Renal cortical epithelial cell (primary cell): ENCODE measurements at regions not wholly inside any gene's neighbourhood (a gene's known extent, or its start where the extent isn't known, plus 50 kb on each side); places are given as distances from the start of the nearest gene placed in this dataset.

Experiments
- DNase-seq: peaks from one replicate; pipeline ENCODE4 v3.0.0-alpha.2; 2011; ENCODE audit warnings: low read depth

DNA sequence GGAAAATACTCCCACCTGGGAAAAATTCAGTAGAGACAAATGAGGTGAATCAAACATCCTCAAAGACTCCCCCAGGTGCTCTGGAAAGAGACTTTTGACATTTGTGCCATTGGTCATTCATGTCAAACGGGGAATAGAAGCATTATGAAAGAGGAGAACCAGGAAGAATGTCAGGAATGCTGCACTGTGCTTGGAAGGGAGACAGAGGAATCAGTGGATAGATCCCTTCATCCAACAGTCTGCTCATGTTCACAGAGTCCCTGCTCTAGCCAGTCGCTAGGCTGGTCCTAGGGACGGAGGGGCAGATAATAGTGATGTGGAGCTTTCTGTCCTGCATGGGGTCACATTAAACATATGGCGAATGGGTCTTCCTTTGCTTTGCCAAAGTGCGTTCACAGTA lies 384.4 kb downstream of the FGF9 start:
- no peak for DNase-seq

GRCh38 chr13:22060187-22060586 lies 389.3 kb downstream of the FGF9 start:
- no peak for DNase-seq

DNA sequence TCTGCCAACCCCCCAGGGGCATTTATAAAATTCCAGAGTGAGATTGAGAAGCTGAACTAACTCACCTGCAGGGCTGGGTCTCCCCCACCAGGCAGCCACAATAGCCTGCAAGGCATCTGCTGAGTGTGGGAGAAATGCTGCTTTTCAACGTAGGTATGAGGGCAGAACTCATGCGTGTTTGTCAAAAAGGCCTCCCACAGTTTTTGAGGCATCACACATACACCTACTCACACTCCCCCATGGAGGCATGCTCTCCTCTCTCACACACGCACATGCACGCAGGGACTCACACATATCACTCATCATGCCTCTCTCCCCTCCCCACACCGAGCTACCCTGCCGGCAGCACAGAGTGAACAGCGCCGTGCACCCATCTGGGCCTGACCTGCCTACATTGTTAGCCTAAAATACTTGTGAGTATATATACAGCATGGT lies 390.5 kb downstream of the FGF9 start:
- DNase-seq, result no peak

DNA sequence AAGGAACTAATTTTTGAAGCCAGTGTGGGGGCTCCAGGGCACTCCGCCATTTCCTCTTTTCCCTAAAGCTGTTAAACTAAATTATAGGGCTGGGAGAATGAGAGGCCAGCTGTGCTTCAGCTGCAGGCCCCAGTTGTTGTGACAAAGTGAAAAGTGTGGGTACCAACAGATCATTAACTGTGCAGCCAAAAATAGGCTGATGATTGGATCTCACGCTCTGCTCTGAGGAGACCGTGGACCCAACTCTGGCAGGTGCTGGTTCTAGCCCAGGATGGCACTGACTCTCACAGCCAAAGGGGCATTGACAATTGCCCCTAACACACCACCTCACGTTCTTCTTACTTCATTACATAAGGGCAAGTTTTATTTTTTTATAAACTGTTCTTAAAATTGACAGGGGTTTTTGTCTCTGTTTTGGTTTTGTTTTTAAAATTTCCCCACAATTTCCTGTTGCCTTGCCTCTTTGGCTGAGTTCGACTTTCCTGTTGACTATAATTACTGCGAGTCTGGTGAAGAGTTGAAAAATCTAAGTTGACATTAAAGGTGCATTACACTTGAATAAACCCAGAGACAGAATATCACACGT lies 391.0 kb downstream of the FGF9 start:
- DNase-seq, result no peak

GRCh38 chr13:22062478-22063205 lies 391.8 kb downstream of the FGF9 start:
- DNase-seq, result no peak

DNA sequence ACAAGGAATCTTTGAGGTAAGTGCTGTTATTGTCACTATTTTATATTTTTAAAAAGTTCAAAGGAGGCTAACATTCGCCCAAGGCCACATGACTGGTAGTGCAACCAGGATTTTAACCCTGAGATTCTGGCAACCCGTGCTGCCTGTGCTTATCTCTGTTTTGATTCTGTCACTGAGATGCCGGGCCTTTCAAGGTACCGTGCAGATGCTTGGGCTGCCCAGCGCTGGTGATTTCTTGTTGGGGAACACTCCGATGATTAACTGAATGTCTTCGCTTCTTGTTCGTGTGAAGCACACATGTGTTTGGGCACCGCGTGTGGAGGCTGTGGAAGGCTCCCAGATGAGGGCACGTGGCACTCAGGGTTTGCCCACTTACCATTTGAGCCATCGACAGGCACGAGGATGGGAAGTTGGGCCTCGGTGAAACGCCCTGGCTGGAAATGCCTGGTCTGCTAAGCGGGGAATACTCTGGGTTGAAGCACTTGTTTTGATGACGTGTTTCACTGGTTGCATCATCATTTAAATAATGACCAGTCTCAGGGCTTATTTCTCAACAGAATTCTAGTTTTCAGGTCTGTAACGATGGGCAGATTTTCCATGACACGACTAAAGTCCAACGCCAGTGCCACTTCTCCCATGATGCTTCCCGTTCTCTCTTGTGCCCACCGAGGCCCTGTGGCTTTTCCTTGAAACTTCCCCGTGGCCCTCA lies 392.7 kb downstream of the FGF9 start:
- no peak for DNase-seq

- no peak for DNase-seq
Observed at GRCh38 chr13:22064854-22065620, 394.2 kb downstream of the FGF9 start.

GRCh38 chr13:22073718-22074117 lies 402.8 kb downstream of the FGF9 start:
- no peak for DNase-seq

- no peak for DNase-seq
Observed at GRCh38 chr13:22074403-22074802, 403.5 kb downstream of the FGF9 start.

DNA sequence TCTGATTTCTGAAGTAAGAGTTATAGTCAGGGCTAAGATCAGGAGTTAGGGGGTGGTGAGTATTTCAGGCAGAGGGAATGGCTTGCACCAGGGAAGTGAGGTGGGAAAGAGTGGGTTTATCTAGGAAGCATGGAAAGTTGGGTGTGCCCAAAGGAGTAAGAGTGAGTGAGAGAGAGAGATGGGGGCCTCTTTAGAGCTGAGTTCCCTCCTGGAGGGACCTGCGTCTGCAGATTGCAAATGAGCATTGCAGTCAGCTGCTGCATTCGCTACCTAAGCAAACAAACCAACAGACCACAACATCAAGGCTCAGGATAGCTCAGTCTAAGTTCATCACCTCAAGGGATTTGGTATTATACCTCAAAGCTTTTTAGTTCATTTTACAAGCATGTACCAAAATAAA lies 405.8 kb downstream of the FGF9 start:
- no peak for DNase-seq

DNA sequence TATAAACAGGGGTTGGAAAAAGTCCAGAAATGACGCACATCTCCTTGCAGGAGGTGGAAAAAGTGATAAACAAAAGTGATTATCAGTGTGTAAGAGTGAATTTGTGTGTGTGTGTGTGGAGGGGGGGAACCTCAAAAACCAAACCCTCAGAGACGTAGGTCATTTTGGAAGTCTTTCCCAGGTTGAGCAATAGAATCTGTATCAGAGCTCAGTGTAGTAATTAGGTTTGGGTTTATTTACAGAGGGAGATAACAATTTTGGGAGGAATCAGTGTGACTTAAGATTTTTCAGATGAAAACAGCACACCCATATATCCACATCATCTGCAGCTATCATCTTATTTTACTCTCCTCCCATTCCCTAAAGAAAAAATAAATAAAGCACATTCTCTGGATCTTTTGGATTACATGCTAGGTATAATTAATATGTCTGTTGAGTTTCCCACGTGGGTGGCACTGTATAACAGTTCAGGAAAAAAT lies 406.4 kb downstream of the FGF9 start:
- DNase-seq, result no peak

DNA sequence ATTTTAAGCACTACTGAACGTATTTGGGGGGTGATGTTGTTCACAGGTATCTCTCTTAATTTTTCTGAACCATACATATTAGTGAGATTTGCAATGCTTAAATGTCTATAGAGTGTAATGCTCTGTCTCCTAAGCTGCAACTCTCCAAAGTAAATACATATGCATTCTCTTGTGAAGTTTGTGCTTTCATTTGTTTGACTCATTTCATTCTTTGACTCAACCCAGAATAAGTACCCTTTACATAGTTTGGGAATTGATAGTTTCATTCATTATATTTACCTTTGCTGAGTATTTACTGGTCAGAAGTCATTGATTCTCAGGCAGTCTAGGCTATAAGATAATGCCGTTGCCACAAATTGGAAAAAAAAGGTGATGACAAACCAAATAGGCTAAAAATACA lies 406.9 kb downstream of the FGF9 start:
- no peak for DNase-seq

GRCh38 chr13:22079961-22080360 lies 409.1 kb downstream of the FGF9 start:
- DNase-seq, result no peak

- no peak for DNase-seq
Observed at GRCh38 chr13:22080832-22081231, 410.0 kb downstream of the FGF9 start.

GRCh38 chr13:22081430-22081829 lies 410.6 kb downstream of the FGF9 start:
- no peak for DNase-seq

DNA sequence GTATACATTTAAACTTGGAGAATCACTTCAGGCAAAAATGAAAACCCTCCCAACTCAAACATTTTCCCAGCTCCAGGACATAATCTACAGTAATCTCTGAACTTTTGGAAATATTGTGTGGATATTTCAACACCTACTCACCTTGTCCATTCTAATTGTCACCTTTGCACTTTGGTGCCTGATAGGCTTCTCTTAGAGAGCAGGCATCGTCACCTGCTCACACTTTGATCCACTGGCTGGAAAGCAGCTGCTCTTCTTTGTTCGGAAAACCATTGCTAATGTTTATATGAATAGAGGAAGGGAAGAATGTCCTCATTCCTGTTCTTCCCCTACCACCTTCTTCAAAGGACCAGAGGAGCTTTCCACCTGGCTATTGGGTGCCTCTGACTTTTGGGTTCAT lies 411.2 kb downstream of the FGF9 start:
- no peak for DNase-seq

DNA sequence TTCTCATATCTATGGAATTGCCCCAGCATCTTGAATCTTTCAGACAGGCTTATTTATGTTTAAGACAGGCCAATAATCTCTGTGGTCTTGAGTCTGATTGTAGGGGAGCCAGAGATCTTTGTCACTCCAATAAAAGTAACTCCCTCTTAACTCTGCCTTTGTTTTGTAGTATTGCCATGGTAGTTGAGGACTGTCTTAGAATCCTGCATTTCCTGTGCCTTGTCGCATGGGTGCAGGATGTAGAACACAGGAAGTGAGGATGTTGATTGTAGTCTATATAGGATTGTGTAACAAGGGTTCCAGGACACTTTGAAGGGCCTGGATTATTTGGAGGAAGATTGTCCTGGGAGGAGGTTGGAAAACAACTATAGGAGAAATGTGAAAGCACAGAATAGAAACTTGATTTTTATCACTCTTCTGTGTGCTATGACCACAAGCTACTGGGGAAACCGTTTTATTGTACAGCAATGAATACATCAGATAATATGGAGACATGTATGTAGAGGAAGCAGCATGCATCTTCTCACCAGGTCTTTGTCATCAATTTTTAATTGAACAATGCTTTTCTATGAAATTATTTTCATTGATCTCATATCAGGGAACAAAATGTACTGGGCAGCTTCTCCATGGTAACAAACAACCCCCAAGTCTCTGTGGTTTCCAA lies 411.7 kb downstream of the FGF9 start:
- no peak for DNase-seq

- no peak for DNase-seq
Observed at GRCh38 chr13:22085001-22085400, 414.1 kb downstream of the FGF9 start.

- no peak for DNase-seq
Observed at GRCh38 chr13:22086597-22087330, 415.9 kb downstream of the FGF9 start.

DNA sequence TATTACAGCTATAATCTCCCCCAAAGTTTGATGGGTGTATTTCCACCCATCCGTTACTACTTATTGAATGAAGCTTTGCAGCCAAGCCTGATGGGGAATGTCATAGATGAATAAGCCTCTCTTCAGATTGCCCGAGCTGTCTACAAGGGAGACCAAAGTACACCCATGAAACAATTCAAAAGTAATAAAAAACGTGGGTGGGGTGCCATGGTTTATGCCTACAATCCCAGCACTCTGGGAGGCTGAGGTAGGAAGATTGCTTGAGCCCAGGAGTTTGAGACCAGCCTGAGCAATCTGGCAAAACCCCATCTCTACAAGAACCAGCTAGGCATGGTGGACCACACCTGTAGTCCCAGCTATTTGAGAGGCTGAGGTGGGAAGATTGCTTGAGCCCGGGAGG lies 419.2 kb downstream of the FGF9 start:
- DNase-seq, result no peak
